ENCODE measurements at regions not wholly inside any gene's neighbourhood (a gene's known extent, or its start where the extent isn't known, plus 50 kb on each side); places are given as distances from the start of the nearest gene placed in this dataset.

DNA sequence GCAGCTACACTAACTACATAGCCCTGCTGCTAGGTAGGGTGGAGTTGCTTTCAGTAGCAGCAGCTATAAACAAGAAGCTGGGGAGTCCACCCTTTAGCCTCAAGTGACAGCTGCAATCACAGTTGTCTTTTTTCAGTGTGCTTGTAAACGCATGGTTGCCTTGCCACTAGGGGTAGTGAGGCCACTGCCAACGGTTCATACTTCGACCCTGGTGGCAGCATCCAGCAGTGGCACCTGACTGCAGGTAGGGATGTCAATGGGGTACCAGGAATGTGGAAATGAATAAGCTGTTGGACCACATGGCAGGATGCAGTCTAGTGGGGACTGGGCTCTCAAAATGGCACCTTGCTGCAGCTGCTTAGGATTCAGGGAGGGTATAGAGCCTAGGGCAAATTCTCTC, 367.2 kb downstream of the RASEF start:
- Histone ChIP-seq H3K27ac (ENCODE audit: low read depth, low read length) (no peak overlapping the region), H3K27me3 (ENCODE audit: insufficient read depth, low read length) (no peaks in the 10 kb centered on the region), H3K36me3 (ENCODE audit: insufficient read depth, low read length) (no peaks in the 10 kb centered on the region), H3K9me3 (ENCODE audit: insufficient read depth, low read depth, low read length) (0 out of 2 replicates have a peak, but pooled peaks cover 2% of the 10 kb centered on the region), H3K9ac (ENCODE audit: low read depth, low read length) (no peak overlapping the region), H3K4me1 (ENCODE audit: insufficient read depth, low read length) (no peaks in the 10 kb centered on the region), H3K4me3 (ENCODE audit: low read length) (no peak overlapping the region)
- 93% methylated on average over 3 of the region's 3 CpGs for WGBS

- H3K27ac ChIP-seq (ENCODE audit: low read depth, low read length), result no peak overlapping the region
- no peaks in the 10 kb centered on the region for H3K9me3 ChIP-seq (ENCODE audit: insufficient read depth, low read depth, low read length)
- peaks cover 13% of the 10 kb centered on the region; the same call in 1 of the 2 replicates for H3K4me1 ChIP-seq (ENCODE audit: insufficient read depth, low read length)
- no peak overlapping the region for H3K4me3 ChIP-seq (ENCODE audit: low read length)
- no peak overlapping the region for H3K9ac ChIP-seq (ENCODE audit: low read depth, low read length)
- no peaks in the 10 kb centered on the region for H3K27me3 ChIP-seq (ENCODE audit: insufficient read depth, low read length)
- WGBS, result 88% methylated on average over 5 of the region's 5 CpGs
- no peaks in the 10 kb centered on the region for H3K36me3 ChIP-seq (ENCODE audit: insufficient read depth, low read length)
These were observed 356.2 kb downstream of the RASEF start for GRCh38 chr9:82706786-82707185.

- no peaks in the 10 kb centered on the region for H3K27me3 ChIP-seq (ENCODE audit: insufficient read depth, low read length)
- H3K4me1 ChIP-seq (ENCODE audit: insufficient read depth, low read length), result peaks cover 6% of the 10 kb centered on the region; the same call in 1 of the 2 replicates
- H3K27ac ChIP-seq (ENCODE audit: low read depth, low read length), result no peak overlapping the region
- H3K9ac ChIP-seq (ENCODE audit: low read depth, low read length), result no peak overlapping the region
- 93% methylated on average over 1 of the region's 2 CpGs for WGBS
- no peak overlapping the region for H3K4me3 ChIP-seq (ENCODE audit: low read length)
- peaks cover 8% of the 10 kb centered on the region for H3K9me3 ChIP-seq (ENCODE audit: insufficient read depth, low read depth, low read length)
- H3K36me3 ChIP-seq (ENCODE audit: insufficient read depth, low read length), result no peaks in the 10 kb centered on the region
These were observed 346.1 kb downstream of the RASEF start for GRCh38 chr9:82716821-82717220.

- WGBS, result 92% methylated on average over 1 of the region's 1 CpG
- Histone ChIP-seq H3K36me3 (ENCODE audit: insufficient read depth, low read length) (no peaks in the 10 kb centered on the region), H3K9me3 (ENCODE audit: insufficient read depth, low read depth, low read length) (no peaks in the 10 kb centered on the region), H3K27me3 (ENCODE audit: insufficient read depth, low read length) (no peaks in the 10 kb centered on the region), H3K4me1 (ENCODE audit: insufficient read depth, low read length) (peaks cover 14% of the 10 kb centered on the region; the same call in 1 of the 2 replicates), H3K4me3 (ENCODE audit: low read length) (no peak overlapping the region), H3K27ac (ENCODE audit: low read depth, low read length) (no peak overlapping the region), H3K9ac (ENCODE audit: low read depth, low read length) (no peak overlapping the region)
These were observed 342.4 kb downstream of the RASEF start for GRCh38 chr9:82720515-82720914.

DNA sequence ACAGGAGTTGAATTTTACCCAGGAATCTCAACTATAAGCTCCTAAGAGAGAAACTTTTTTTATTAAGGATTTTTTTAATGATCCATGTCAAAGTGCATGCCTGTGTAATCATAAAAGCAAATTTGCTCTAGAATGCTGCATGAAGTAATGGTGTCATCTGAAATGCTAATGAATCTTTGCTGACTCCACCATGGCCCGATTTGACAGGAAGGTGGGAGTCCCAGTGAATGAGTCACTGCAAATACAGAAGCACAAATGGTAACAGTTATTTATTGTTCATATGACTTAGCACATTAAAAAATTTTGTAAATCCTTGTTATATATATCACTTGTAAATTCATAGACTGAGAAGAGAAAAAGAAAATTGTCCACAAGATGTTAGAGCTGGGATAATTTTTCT, 341.3 kb downstream of the RASEF start:
- Histone ChIP-seq H3K4me1 (ENCODE audit: insufficient read depth, low read length) (peaks cover 14% of the 10 kb centered on the region), H3K9ac (ENCODE audit: low read depth, low read length) (no peak overlapping the region), H3K27me3 (ENCODE audit: insufficient read depth, low read length) (no peaks in the 10 kb centered on the region), H3K27ac (ENCODE audit: low read depth, low read length) (no peak overlapping the region), H3K4me3 (ENCODE audit: low read length) (no peak overlapping the region), H3K36me3 (ENCODE audit: insufficient read depth, low read length) (no peaks in the 10 kb centered on the region), H3K9me3 (ENCODE audit: insufficient read depth, low read depth, low read length) (no peaks in the 10 kb centered on the region)
- 53% methylated on average over 1 of the region's 1 CpG for WGBS

- no peaks in the 10 kb centered on the region for H3K36me3 ChIP-seq (ENCODE audit: insufficient read depth, low read length)
- H3K27ac ChIP-seq (ENCODE audit: low read depth, low read length), result no peak overlapping the region
- no peaks in the 10 kb centered on the region for H3K27me3 ChIP-seq (ENCODE audit: insufficient read depth, low read length)
- peaks cover 14% of the 10 kb centered on the region for H3K4me1 ChIP-seq (ENCODE audit: insufficient read depth, low read length)
- no peaks in the 10 kb centered on the region for H3K9me3 ChIP-seq (ENCODE audit: insufficient read depth, low read depth, low read length)
- H3K4me3 ChIP-seq (ENCODE audit: low read length), result no peak overlapping the region
- H3K9ac ChIP-seq (ENCODE audit: low read depth, low read length), result no peak overlapping the region
- WGBS, result 58% methylated on average over 1 of the region's 1 CpG
These were observed 340.9 kb downstream of the RASEF start for GRCh38 chr9:82722051-82722450.

DNA sequence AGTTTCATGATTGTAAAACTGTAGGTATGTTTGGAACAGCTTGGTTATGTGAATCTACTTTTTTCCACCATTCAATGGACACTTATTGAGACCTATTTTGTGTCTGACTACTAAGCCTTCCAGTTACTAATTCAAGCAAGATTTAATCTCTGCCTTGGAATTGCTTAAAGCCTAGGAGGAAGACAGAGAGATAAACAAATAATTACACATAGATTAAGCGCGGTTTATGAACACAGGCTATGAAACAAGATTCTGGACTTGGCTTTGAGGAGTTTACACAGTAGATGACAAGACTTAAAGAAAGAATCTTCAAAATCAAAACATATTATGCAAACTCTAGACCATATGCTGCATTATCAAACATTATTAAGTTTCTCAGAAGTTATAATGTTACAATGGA, 340.4 kb downstream of the RASEF start:
- Histone ChIP-seq H3K9ac (ENCODE audit: low read depth, low read length) (no peak overlapping the region), H3K4me1 (ENCODE audit: insufficient read depth, low read length) (peaks cover 14% of the 10 kb centered on the region), H3K36me3 (ENCODE audit: insufficient read depth, low read length) (no peaks in the 10 kb centered on the region), H3K27ac (ENCODE audit: low read depth, low read length) (no peak overlapping the region), H3K27me3 (ENCODE audit: insufficient read depth, low read length) (no peaks in the 10 kb centered on the region), H3K9me3 (ENCODE audit: insufficient read depth, low read depth, low read length) (no peaks in the 10 kb centered on the region), H3K4me3 (ENCODE audit: low read length) (no peak overlapping the region)
- WGBS, result 92% methylated on average over 2 of the region's 2 CpGs

GRCh38 chr9:82726424-82727276, 336.3 kb downstream of the RASEF start:
- Histone ChIP-seq H3K36me3 (ENCODE audit: insufficient read depth, low read length) (no peaks in the 10 kb centered on the region), H3K9ac (ENCODE audit: low read depth, low read length) (no peak overlapping the region), H3K4me3 (ENCODE audit: low read length) (no peak overlapping the region), H3K9me3 (ENCODE audit: insufficient read depth, low read depth, low read length) (no peaks in the 10 kb centered on the region), H3K27ac (ENCODE audit: low read depth, low read length) (no peak overlapping the region), H3K27me3 (ENCODE audit: insufficient read depth, low read length) (no peaks in the 10 kb centered on the region), H3K4me1 (ENCODE audit: insufficient read depth, low read length) (peaks cover 30% of the 10 kb centered on the region)
- 94% methylated on average over 6 of the region's 6 CpGs for WGBS

GRCh38 chr9:82729141-82729540, 333.8 kb downstream of the RASEF start:
- Histone ChIP-seq H3K4me3 (ENCODE audit: low read length) (no peak overlapping the region), H3K36me3 (ENCODE audit: insufficient read depth, low read length) (no peaks in the 10 kb centered on the region), H3K9me3 (ENCODE audit: insufficient read depth, low read depth, low read length) (no peaks in the 10 kb centered on the region), H3K9ac (ENCODE audit: low read depth, low read length) (no peak overlapping the region), H3K27me3 (ENCODE audit: insufficient read depth, low read length) (no peaks in the 10 kb centered on the region), H3K27ac (ENCODE audit: low read depth, low read length) (no peak overlapping the region), H3K4me1 (ENCODE audit: insufficient read depth, low read length) (peaks cover 34% of the 10 kb centered on the region)
- 98% methylated on average over 6 of the region's 6 CpGs for WGBS

DNA sequence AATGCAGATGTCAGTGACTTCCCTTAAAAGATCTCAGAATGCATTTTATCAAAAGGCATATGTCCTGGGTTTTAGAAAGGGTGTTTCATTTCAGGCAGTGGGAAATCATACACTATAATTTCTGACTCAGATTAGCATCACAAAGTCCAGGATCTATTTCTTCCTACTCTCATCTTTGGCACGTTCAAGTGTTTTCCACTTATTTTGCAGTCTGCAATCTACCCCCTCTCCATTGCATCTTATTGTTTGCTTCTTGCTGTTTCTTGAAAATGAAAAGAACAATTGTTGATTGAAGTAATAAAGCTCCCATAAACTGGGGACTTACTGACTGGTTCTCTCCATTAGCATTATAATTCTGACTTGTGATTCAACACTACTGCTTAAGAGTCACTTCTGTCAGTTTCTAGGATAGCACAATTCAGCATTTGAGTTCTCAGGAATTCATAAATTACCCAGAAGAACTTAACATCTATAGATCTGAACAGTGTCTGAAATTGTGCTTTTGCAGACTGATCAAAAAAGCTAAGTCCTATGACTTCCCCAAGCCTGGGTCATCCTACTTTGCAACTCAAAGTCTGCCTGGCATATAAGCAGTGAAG, 332.9 kb downstream of the RASEF start:
- Histone ChIP-seq H3K4me1 (ENCODE audit: insufficient read depth, low read length) (peaks cover 43% of the 10 kb centered on the region), H3K9me3 (ENCODE audit: insufficient read depth, low read depth, low read length) (no peaks in the 10 kb centered on the region), H3K36me3 (ENCODE audit: insufficient read depth, low read length) (no peaks in the 10 kb centered on the region), H3K27me3 (ENCODE audit: insufficient read depth, low read length) (no peaks in the 10 kb centered on the region), H3K4me3 (ENCODE audit: low read length) (no peak overlapping the region), H3K27ac (ENCODE audit: low read depth, low read length) (peak overlapping the region; percentile 47; the same call in 1 of the 2 replicates), H3K9ac (ENCODE audit: low read depth, low read length) (no peak overlapping the region)
- 36% methylated on average over 1 of the region's 1 CpG for WGBS

DNA sequence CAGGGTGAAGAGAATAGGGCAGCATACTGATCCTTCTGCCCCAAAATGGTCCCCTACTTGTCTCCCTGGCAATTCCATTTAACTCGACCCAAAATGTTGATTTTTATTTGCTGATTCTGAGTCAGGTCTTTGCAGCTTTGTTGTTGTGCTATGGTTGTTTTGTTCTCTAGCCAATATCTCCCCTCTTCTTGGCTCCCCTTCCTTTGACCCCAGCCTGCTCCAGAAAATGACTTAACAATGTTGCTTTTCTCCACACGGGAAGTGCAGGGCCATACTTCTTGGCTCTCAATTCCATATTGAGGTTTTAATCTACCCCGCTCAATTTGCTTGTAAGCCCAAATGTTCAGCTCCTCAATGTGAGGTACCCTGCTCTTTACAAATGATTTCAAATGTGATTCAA, 330.0 kb downstream of the RASEF start:
- WGBS, result 94% methylated on average over 2 of the region's 3 CpGs

More for the DNA sequence above, 330.0 kb downstream of the RASEF start:
- Histone ChIP-seq H3K27ac (ENCODE audit: low read depth, low read length) (no peak overlapping the region), H3K4me3 (ENCODE audit: low read length) (no peak overlapping the region), H3K4me1 (ENCODE audit: insufficient read depth, low read length) (peaks cover 68% of the 10 kb centered on the region), H3K27me3 (ENCODE audit: insufficient read depth, low read length) (no peaks in the 10 kb centered on the region), H3K9ac (ENCODE audit: low read depth, low read length) (no peak overlapping the region), H3K9me3 (ENCODE audit: insufficient read depth, low read depth, low read length) (no peaks in the 10 kb centered on the region), H3K36me3 (ENCODE audit: insufficient read depth, low read length) (no peaks in the 10 kb centered on the region)

Measured in HUES64 (cell line).